ENCODE measurements at regions not wholly inside any gene's neighbourhood (a gene's known extent, or its start where the extent isn't known, plus 50 kb on each side); places are given as distances from the start of the nearest gene placed in this dataset.

DNA sequence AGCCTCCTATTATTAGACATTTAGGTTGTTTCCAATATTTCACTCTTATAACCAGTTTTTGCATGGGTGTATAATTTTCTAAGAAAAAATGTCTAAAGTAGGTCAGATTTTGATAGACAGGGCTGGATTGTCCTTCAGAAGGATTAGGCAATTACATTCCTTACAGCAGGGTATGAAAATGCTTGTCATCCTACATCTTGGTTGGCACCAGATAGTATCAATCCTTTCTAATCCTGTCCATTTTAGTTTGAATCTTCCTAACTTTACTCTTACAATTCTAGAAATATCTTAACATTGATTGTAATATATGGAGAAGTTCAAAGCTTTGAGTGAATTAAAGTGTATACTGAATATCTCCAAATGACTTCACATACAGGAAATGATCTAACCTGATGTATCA, 63.0 kb upstream of the ZBED5 start:
- TF ChIP-seq CTCF (IDR thresholded peaks at IDR 0.05), result no peak
- no peak for TF ChIP-seq EZH2 (IDR thresholded peaks at IDR 0.05)
